ENCODE measurements at regions not wholly inside any gene's neighbourhood (a gene's known extent, or its start where the extent isn't known, plus 50 kb on each side); places are given as distances from the start of the nearest gene placed in this dataset.

DNA sequence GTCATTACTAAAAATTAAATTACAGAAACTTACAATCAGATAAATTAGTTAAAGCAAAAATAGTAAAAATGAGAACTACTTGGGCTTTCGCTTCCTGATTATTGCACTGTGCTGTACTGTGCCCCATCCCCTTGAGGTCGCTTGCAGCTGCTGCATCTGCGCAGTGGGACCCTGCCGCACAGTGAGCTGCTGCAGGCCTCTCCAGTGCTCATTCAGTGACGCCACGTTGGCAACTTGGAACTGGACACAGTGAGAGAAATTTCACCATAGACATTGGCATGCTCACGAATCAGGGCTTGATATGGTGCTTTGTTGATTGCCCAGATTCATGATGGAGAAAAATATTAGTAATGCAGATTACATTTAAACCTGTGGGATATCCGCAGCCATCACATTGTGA, 290.8 kb upstream of the MYT1L start:
- TF ChIP-seq EZH2phosphoT487 (IDR thresholded peaks at IDR 0.05; ENCODE audit: low read length) (no peak), CTCF (IDR thresholded peaks at IDR 0.05; ENCODE audit: low read length) (no peak), EZH2 (optimal IDR thresholded peaks at IDR 0.05; ENCODE audit: low read depth, low read length) (no peak)

All from MM.1S (cell line).